Naive B cell (primary cell): ENCODE measurements at regions not wholly inside any gene's neighbourhood (a gene's known extent, or its start where the extent isn't known, plus 50 kb on each side); places are given as distances from the start of the nearest gene placed in this dataset.

Experiments used
- ATAC-seq, 2 donors: fragments of 150-1000 bp; cut with Tn5 transposase; 2 replicates each; pipeline ENCODE4 v1.10.0; 2021; ENCODE audit warnings: low read depth in 2 of 2, mild to moderate bottlenecking in 2 of 2, moderate library complexity in 2 of 2
- DNase-seq: peaks from one replicate; pipeline ENCODE4 v3.0.0; 2022
- H3K27ac Mint-ChIP-seq, 6 donors: one replicate each; pipeline ENCODE4 v1.8.0; 2020 to 2022; ENCODE audit warnings: mild to moderate bottlenecking in 6 of 6, mixed read lengths in 6 of 6, moderate library complexity in 5 of 6, inconsistent platforms in 2 of 6
- H3K27me3 Mint-ChIP-seq, 3 donors: one replicate each; pipeline ENCODE4 v1.8.0; 2021 to 2022; ENCODE audit warnings: mixed read lengths in 3 of 3, mild to moderate bottlenecking in 1 of 3
- H3K36me3 Mint-ChIP-seq, 2 donors: one replicate each; pipeline ENCODE4 v1.8.0; 2020 to 2022; ENCODE audit warnings: mixed read lengths in 2 of 2, inconsistent platforms in 1 of 2, mild to moderate bottlenecking in 1 of 2
- H3K4me1 Mint-ChIP-seq, 3 donors: one replicate each; pipeline ENCODE4 v1.8.0; 2020 to 2022; ENCODE audit warnings: mixed read lengths in 3 of 3, inconsistent platforms in 1 of 3, mild to moderate bottlenecking in 1 of 3, moderate library complexity in 1 of 3
- H3K4me3 Mint-ChIP-seq, 8 donors: one replicate each; pipeline ENCODE4 v1.8.0; 2020 to 2022; ENCODE audit warnings: mild to moderate bottlenecking in 8 of 8, mixed read lengths in 8 of 8, moderate library complexity in 8 of 8, inconsistent platforms in 2 of 8
- H3K9me3 Mint-ChIP-seq, 7 donors: one replicate each; pipeline ENCODE4 v1.8.0; 2020 to 2022; ENCODE audit warnings: mixed read lengths in 7 of 7, mild to moderate bottlenecking in 5 of 7, inconsistent platforms in 2 of 7, moderate library complexity in 1 of 7

DNA sequence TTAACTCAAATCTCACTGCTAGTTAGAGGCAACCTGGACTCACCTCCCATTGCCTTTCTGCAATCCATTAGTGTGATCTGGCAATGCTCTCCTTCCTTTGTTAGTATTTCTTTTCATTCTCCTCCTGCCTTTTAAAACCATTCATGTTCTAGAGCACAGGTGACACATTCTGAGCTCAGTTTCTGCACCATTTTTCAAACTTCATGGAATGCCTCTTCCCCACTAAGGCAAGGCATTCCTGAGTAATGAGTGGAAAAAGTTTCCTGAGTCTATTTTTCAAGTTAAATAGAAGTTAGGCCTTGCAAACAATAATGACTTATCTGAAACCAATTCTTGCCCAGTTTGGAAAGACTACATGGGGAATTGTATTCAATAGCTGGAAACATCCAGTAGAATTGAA lies 1001.8 kb downstream of the BCL11B start:
- peaks cover 2 to 21% (median 8%) of the 10 kb centered on the region in 7 donors for H3K9me3 Mint-ChIP-seq
- H3K27ac Mint-ChIP-seq: no peak overlapping the region
- no peaks in the 10 kb centered on the region for H3K27me3 Mint-ChIP-seq
- H3K36me3 Mint-ChIP-seq: peaks cover 0 to 5% of the 10 kb centered on the region in 2 donors
- DNase-seq: no peak
- ATAC-seq: no peak
- no peak overlapping the region for H3K4me3 Mint-ChIP-seq
- no peaks in the 10 kb centered on the region for H3K4me1 Mint-ChIP-seq

- Mint-ChIP-seq H3K27ac (no peak overlapping the region), H3K36me3 (peaks cover 0 to 5% of the 10 kb centered on the region in 2 donors), H3K4me3 (no peak overlapping the region), H3K4me1 (no peaks in the 10 kb centered on the region), H3K27me3 (no peaks in the 10 kb centered on the region), H3K9me3 (peaks cover 0 to 25% (median 7%) of the 10 kb centered on the region in 7 donors)
- no peak for ATAC-seq
- DNase-seq: no peak
These were observed 997.4 kb downstream of the BCL11B start for GRCh38 chr14:98274596-98274995.

GRCh38 chr14:98278800-98279199 lies 993.2 kb downstream of the BCL11B start:
- no peaks in the 10 kb centered on the region for H3K4me1 Mint-ChIP-seq
- DNase-seq: no peak
- H3K27me3 Mint-ChIP-seq: no peaks in the 10 kb centered on the region
- ATAC-seq: no peak
- H3K36me3 Mint-ChIP-seq: no peaks in the 10 kb centered on the region
- no peak overlapping the region for H3K27ac Mint-ChIP-seq
- peaks cover 0 to 20% (median 7%) of the 10 kb centered on the region in 7 donors for H3K9me3 Mint-ChIP-seq
- no peak overlapping the region for H3K4me3 Mint-ChIP-seq

DNA sequence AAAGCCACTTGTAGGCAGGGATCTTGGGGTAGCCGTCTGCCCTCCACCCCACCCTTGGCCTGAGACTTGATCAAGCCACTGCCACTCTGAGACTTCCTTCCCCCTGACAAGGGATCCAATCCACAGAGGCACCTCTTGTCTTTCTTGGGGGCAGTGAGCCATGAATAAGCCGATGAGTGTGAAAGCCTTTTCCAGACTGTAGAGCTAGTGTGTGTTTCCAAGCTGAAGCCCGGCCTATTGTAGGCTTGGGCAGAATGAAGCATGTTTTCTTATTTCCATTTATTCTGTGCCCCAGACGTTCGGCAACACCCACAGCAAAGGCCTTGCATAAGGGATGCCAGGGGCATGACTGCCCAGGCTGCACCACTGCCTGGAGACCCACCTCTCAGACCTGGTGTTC lies 991.6 kb downstream of the BCL11B start:
- Mint-ChIP-seq H3K9me3 (peaks cover 5 to 22% (median 9%) of the 10 kb centered on the region in 7 donors), H3K4me1 (no peaks in the 10 kb centered on the region), H3K4me3 (no peak overlapping the region), H3K36me3 (no peaks in the 10 kb centered on the region), H3K27ac (no peak overlapping the region), H3K27me3 (no peaks in the 10 kb centered on the region)
- ATAC-seq: no peak
- DNase-seq: no peak

DNA sequence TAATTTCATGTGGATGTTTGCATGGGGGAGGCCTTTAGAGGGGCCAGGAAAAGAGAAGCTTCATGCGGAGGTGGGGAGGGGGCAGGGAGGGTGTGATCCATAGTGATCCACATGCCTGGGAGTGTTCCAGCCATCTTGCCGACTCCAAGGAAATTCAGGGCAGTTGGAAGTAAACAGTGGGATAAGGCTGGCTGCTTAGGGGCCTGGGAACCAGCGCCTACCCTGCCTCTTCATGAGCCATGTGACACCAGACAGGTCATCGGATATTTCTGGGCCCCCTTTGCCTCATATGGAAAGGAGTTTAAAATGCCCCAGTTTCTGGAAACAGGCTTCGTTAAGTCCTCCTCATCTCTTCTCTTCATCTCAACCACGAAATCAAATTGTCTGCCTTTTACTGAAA lies 983.2 kb downstream of the BCL11B start:
- Mint-ChIP-seq H3K4me3 (no peak overlapping the region), H3K4me1 (no peaks in the 10 kb centered on the region), H3K9me3 (peaks cover 5 to 17% (median 9%) of the 10 kb centered on the region in 7 donors), H3K36me3 (no peaks in the 10 kb centered on the region), H3K27me3 (no peaks in the 10 kb centered on the region), H3K27ac (no peak overlapping the region)
- no peak for DNase-seq
- ATAC-seq: no peak

- no peak overlapping the region for H3K4me3 Mint-ChIP-seq
These were observed 981.4 kb downstream of the BCL11B start for GRCh38 chr14:98290596-98290995.

DNA sequence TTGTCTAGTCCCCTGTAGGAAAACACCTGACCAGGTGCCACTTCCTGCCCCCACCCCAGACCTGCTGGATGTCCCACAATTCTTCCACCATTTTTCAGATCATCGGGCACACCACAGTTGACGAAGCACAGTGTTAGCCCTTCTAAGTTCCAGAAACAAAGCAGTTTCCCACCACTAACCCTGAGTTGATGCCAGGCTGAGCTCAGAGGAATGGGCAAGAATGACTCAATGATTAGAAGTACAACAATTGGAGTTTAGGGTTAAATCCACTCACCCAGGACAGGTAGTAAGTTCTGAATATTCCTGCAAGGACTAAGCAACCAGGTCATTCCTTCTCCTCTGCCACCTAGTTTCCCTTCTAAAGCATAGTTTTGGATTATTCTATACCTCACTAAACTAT lies 979.8 kb downstream of the BCL11B start:
- Mint-ChIP-seq H3K36me3 (no peaks in the 10 kb centered on the region), H3K27ac (no peak overlapping the region), H3K9me3 (peaks cover 0 to 4% (median under 1%) of the 10 kb centered on the region in 7 donors), H3K27me3 (no peaks in the 10 kb centered on the region), H3K4me1 (no peaks in the 10 kb centered on the region), H3K4me3 (no peak overlapping the region)
- DNase-seq: no peak
- no peak for ATAC-seq

More at GRCh38 chr14:98290596-98290995, 981.4 kb downstream of the BCL11B start:
- ATAC-seq (no peak), DNase-seq (no peak)
- H3K27ac Mint-ChIP-seq: no peak overlapping the region
- no peaks in the 10 kb centered on the region for H3K27me3 Mint-ChIP-seq
- peaks cover 2 to 14% (median 4%) of the 10 kb centered on the region in 7 donors for H3K9me3 Mint-ChIP-seq
- no peaks in the 10 kb centered on the region for H3K4me1 Mint-ChIP-seq
- H3K36me3 Mint-ChIP-seq: no peaks in the 10 kb centered on the region

- Mint-ChIP-seq H3K36me3 (no peaks in the 10 kb centered on the region), H3K4me3 (no peak overlapping the region), H3K4me1 (no peaks in the 10 kb centered on the region), H3K27me3 (no peaks in the 10 kb centered on the region), H3K27ac (no peak overlapping the region), H3K9me3 (peaks cover 0 to 6% (median 0%) of the 10 kb centered on the region in 7 donors)
- no peak for ATAC-seq
- DNase-seq: no peak
These were observed 978.4 kb downstream of the BCL11B start for GRCh38 chr14:98293576-98293975.

GRCh38 chr14:98296895-98297294 lies 975.1 kb downstream of the BCL11B start:
- ATAC-seq: no peak
- DNase-seq: no peak
- Mint-ChIP-seq H3K36me3 (no peaks in the 10 kb centered on the region), H3K27ac (no peak overlapping the region), H3K4me1 (no peaks in the 10 kb centered on the region), H3K9me3 (peaks cover 0 to 7% (median 0%) of the 10 kb centered on the region in 7 donors), H3K4me3 (no peak overlapping the region), H3K27me3 (no peaks in the 10 kb centered on the region)

- Mint-ChIP-seq H3K4me3 (no peak overlapping the region), H3K27me3 (no peaks in the 10 kb centered on the region), H3K27ac (no peak overlapping the region), H3K9me3 (peaks cover 0 to 4% (median 2%) of the 10 kb centered on the region in 7 donors), H3K4me1 (no peaks in the 10 kb centered on the region), H3K36me3 (no peaks in the 10 kb centered on the region)
- DNase-seq: no peak
- ATAC-seq: no peak
These were observed 974.4 kb downstream of the BCL11B start for GRCh38 chr14:98297567-98297966.

DNA sequence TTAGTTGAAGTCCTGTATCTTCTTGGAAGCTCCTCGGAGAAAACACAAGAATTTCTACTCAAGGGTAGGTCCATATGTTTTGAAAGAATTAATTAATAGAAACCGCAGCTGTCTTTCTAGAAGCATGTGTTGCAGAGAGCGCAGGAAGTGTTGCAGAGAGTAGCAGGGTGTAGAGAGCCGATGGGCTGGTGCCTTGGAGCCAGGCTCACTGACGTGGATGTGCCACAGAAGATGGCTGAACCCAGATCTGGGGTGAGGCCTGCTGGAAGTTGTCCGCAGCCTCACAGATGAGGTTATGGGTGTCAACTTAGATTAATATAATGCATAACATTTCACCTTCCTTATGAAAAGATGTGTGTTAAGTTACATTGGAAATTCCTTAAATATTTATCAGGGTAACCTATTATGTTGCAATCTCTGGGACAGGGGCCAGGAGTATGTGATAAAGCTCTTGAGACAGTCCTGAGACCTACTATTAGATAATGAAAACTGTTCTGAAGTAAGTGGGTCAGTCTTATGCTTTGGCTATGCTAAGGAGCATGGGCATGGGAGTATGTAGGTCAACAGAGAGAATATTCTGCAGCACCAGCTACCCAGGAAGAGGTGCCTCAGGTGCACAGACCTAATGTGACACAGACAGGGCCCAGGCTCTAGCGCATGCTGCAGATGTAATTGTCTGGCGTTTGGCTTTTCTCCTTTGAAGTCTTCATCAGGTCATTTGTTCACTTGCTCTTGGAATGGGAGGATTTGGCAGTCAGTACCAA lies 973.3 kb downstream of the BCL11B start:
- Mint-ChIP-seq H3K27ac (no peak overlapping the region), H3K4me3 (no peak overlapping the region), H3K27me3 (no peaks in the 10 kb centered on the region), H3K36me3 (no peaks in the 10 kb centered on the region), H3K4me1 (no peaks in the 10 kb centered on the region), H3K9me3 (peaks cover 0 to 6% (median 2%) of the 10 kb centered on the region in 7 donors)
- DNase-seq: no peak
- no peak for ATAC-seq

GRCh38 chr14:98301681-98302080 lies 970.3 kb downstream of the BCL11B start:
- H3K36me3 Mint-ChIP-seq: no peaks in the 10 kb centered on the region
- H3K27me3 Mint-ChIP-seq: no peaks in the 10 kb centered on the region
- DNase-seq: no peak
- H3K4me3 Mint-ChIP-seq: no peak overlapping the region
- no peak for ATAC-seq
- no peaks in the 10 kb centered on the region for H3K4me1 Mint-ChIP-seq
- peaks cover 0 to 7% (median 4%) of the 10 kb centered on the region in 7 donors for H3K9me3 Mint-ChIP-seq
- H3K27ac Mint-ChIP-seq: no peak overlapping the region

DNA sequence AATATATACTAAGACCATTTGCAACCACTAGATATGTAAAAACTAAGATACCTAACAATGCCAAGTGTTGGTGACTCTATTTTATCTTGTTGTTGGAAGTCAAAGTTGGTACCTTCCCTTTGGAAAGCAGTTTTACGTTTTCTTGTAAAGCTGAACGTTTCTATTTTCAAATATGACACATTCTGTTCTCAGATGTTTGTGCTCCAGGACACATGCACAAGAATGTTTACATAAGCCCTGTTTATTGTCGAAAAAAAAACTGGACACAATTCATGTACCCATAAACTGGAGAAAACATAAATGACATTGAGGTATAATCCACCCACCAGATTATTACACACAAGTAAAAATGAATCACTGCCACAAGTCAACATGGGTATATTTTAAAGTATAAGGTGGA lies 967.4 kb downstream of the BCL11B start:
- DNase-seq: no peak
- ATAC-seq: no peak
- Mint-ChIP-seq H3K9me3 (peaks cover 0 to 9% (median 3%) of the 10 kb centered on the region in 7 donors), H3K27me3 (no peaks in the 10 kb centered on the region), H3K4me3 (no peak overlapping the region), H3K27ac (no peak overlapping the region), H3K36me3 (no peaks in the 10 kb centered on the region), H3K4me1 (no peaks in the 10 kb centered on the region)

GRCh38 chr14:98309591-98309990 lies 962.4 kb downstream of the BCL11B start:
- DNase-seq (no peak), ATAC-seq (no peak)
- Mint-ChIP-seq H3K9me3 (peaks cover 0 to 5% (median 3%) of the 10 kb centered on the region in 7 donors), H3K4me1 (no peaks in the 10 kb centered on the region), H3K4me3 (no peak overlapping the region), H3K36me3 (no peaks in the 10 kb centered on the region), H3K27ac (no peak overlapping the region), H3K27me3 (no peaks in the 10 kb centered on the region)
